ENCODE measurements at regions not wholly inside any gene's neighbourhood (a gene's known extent, or its start where the extent isn't known, plus 50 kb on each side); places are given as distances from the start of the nearest gene placed in this dataset.

DNA sequence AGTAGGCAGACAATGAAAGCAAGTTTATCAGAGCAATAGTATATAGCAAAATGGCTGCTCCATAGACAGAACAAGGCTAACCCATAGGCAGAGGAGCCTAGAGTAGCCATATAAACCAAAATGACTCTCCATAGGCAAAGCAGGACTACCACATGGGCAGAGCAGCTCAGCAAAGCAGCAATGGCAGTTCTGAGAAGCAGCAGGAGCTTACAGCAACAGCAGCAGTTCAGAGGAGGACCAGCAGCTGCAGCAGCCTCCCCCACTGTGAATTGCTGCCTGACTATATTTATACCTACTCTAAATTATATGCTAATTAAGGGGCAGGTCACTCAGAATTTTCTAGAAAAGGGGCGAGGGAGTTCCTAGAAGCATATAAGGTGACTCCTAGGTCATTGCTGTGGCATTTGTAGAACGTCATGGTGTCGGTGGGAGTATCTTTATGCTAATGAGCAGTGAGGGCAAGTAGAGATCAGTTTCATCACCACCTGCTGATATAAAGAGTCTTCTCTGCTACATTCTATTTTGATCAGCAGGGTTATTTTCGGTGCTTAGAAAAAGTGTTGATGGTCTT lies 1115.5 kb downstream of the DTWD2 start:
- TF ChIP-seq POLR2A (IDR thresholded peaks at IDR 0.05; ENCODE audit: low read length) = no peak
- TF ChIP-seq GATA1 (IDR thresholded peaks at IDR 0.05; ENCODE audit: low read depth, low read length) = no peak
